Trophoblast cell (in vitro differentiated cells and primary cell): ENCODE measurements at regions not wholly inside any gene's neighbourhood (a gene's known extent, or its start where the extent isn't known, plus 50 kb on each side); places are given as distances from the start of the nearest gene placed in this dataset.

Experiments
- DNase-seq, 2 donors: peaks; one replicate each; pipeline ENCODE4 v3.0.0-alpha.2; 2016
- H2AFZ ChIP-seq: 2 replicates; pipeline ENCODE4 v1.6.1; 2013; ENCODE audit warnings: low read length, moderate library complexity, mild to moderate bottlenecking; ENCODE audit not compliant: insufficient read depth, poor library complexity
- H2AK5ac ChIP-seq: 2 replicates; pipeline ENCODE4 v1.6.1; 2013; ENCODE audit warnings: mild to moderate bottlenecking, low read length
- H2BK120ac ChIP-seq: 2 replicates; pipeline ENCODE4 v1.6.1; 2013; ENCODE audit warnings: low read length, mild to moderate bottlenecking, moderate library complexity; ENCODE audit not compliant: insufficient read depth, poor library complexity
- H2BK12ac ChIP-seq: 2 replicates; pipeline ENCODE4 v1.6.1; 2013; ENCODE audit warnings: mild to moderate bottlenecking, low read length, moderate library complexity
- H2BK5ac ChIP-seq: 2 replicates; pipeline ENCODE4 v1.6.1; 2013; ENCODE audit warnings: low read length, low read depth, moderate library complexity, mild to moderate bottlenecking; ENCODE audit not compliant: poor library complexity
- H3K14ac ChIP-seq: 2 replicates; pipeline ENCODE4 v1.6.1; 2013; ENCODE audit warnings: mild to moderate bottlenecking, low read length
- H3K18ac ChIP-seq: 2 replicates; pipeline ENCODE4 v1.6.1; 2013; ENCODE audit warnings: mild to moderate bottlenecking, low read length
- H3K23ac ChIP-seq: 2 replicates; pipeline ENCODE4 v1.6.1; 2013; ENCODE audit warnings: low read length
- H3K27ac ChIP-seq: 2 replicates; pipeline ENCODE4 v1.5.1; 2013; ENCODE audit warnings: low read depth, mild to moderate bottlenecking, inconsistent platforms, low read length, moderate library complexity
- H3K27me3 ChIP-seq: 2 replicates; pipeline ENCODE4 v1.6.1; 2013; ENCODE audit warnings: inconsistent platforms, mild to moderate bottlenecking, low read length, moderate library complexity; ENCODE audit not compliant: insufficient read depth
- H3K36me3 ChIP-seq, 2 experiments: 1 replicate in 1 of 2; 2 replicates in 1 of 2; pipeline ENCODE4 v1.6.1; 2013; ENCODE audit warnings: low read length in 2 of 2, mild to moderate bottlenecking in 2 of 2, moderate library complexity in 1 of 2; ENCODE audit not compliant: insufficient read depth in 2 of 2, control insufficient read depth in 1 of 2
- H3K4ac ChIP-seq: 2 replicates; pipeline ENCODE4 v1.6.1; 2013; ENCODE audit warnings: low read depth, mild to moderate bottlenecking, low read length, moderate library complexity
- H3K4me1 ChIP-seq, 2 experiments: 1 replicate in 1 of 2; 2 replicates in 1 of 2; pipeline ENCODE4 v1.6.1; 2013; ENCODE audit warnings: low read length in 2 of 2, mild to moderate bottlenecking in 2 of 2, moderate library complexity in 1 of 2; ENCODE audit not compliant: insufficient read depth in 2 of 2, control insufficient read depth in 1 of 2
- H3K4me2 ChIP-seq: 2 replicates; pipeline ENCODE4 v1.6.1; 2013; ENCODE audit warnings: inconsistent platforms, mild to moderate bottlenecking, low read length, moderate library complexity
- H3K4me3 ChIP-seq: 2 replicates; pipeline ENCODE4 v1.5.1; 2013; ENCODE audit warnings: mild to moderate bottlenecking, low read depth, low read length, inconsistent platforms
- H3K79me1 ChIP-seq: one replicate; pipeline ENCODE4 v1.6.1; 2013; ENCODE audit warnings: low read length
- H3K79me2 ChIP-seq: 2 replicates; pipeline ENCODE4 v1.6.1; 2013; ENCODE audit warnings: low read length, mild to moderate bottlenecking; ENCODE audit not compliant: control insufficient read depth, insufficient read depth, poor library complexity
- H3K9ac ChIP-seq: 2 replicates; pipeline ENCODE4 v1.6.1; 2013; ENCODE audit warnings: mild to moderate bottlenecking, low read length
- H3K9me3 ChIP-seq: 2 replicates; pipeline ENCODE4 v1.6.1; 2013; ENCODE audit warnings: low read depth, mild to moderate bottlenecking, control low read depth, inconsistent platforms, low read length; ENCODE audit not compliant: insufficient read depth
- H4K12ac ChIP-seq: 2 replicates; pipeline ENCODE4 v1.6.1; 2013; ENCODE audit warnings: low read depth, mild to moderate bottlenecking, low read length, moderate library complexity
- H4K8ac ChIP-seq: 2 replicates; pipeline ENCODE4 v1.6.1; 2013; ENCODE audit warnings: low read depth, mild to moderate bottlenecking, low read length, moderate library complexity
- H4K91ac ChIP-seq: one replicate; pipeline ENCODE4 v1.6.1; 2013; ENCODE audit warnings: low read depth, mild to moderate bottlenecking, low read length, moderate library complexity
- WGBS: extraction: QIAGEN DNeasy Blood & Tissue Kit; methylation state at CpG from one replicate; pipeline ENCODE4 v1.1.7; 2013; ENCODE audit warnings: missing lambda C conversion rate; ENCODE audit not compliant: insufficient read length, insufficient coverage; ENCODE audit errors: extremely low coverage; 5-methylcytosine and 5-hydroxymethylcytosine counted together

DNA sequence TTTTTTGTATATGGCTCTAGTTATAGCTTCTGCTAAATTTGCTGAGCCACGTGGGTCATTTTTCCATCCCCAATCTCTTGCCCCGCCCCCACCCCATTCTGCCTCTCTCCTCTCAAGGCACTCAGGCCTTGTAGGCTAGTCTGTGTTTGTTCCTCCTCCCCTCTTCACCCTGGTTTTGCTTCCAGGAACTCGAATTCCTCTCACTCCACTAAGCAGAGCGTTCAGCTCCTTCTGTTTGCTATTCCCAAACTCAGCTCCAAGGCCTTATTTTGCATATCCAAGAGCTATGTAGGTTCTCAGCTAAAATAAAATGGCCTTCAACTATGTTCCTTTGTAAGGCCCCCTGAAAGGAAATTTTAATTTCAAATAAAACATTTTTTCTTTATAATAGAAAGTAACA lies 1293.7 kb downstream of the EPHA7 start:
- H3K27me3 ChIP-seq: no peaks in the 10 kb centered on the region
- H3K4me1 ChIP-seq: no peaks in the 10 kb centered on the region
- H3K18ac ChIP-seq: no peak overlapping the region
- no peak for DNase-seq
- H3K14ac ChIP-seq: no peak overlapping the region
- H3K4me3 ChIP-seq: no peak overlapping the region
- H2BK120ac ChIP-seq: no peak overlapping the region
- H4K91ac ChIP-seq: no peak overlapping the region
- H3K27ac ChIP-seq: no peak overlapping the region
- no peak overlapping the region for H2BK5ac ChIP-seq
- H3K9ac ChIP-seq: no peak overlapping the region
- no peak overlapping the region for H3K4me2 ChIP-seq
- H3K4ac ChIP-seq: no peak overlapping the region
- H2BK12ac ChIP-seq: no peak overlapping the region
- no peak overlapping the region for H3K23ac ChIP-seq
- H4K8ac ChIP-seq: no peak overlapping the region
- no peaks in the 10 kb centered on the region for H3K36me3 ChIP-seq
- no CpG with 5 or more reads among the region's 4 CpGs for WGBS
- no peak overlapping the region for H2AK5ac ChIP-seq
- H3K79me2 ChIP-seq: no peaks in the 10 kb centered on the region
- H3K9me3 ChIP-seq: no peaks in the 10 kb centered on the region
- H2AFZ ChIP-seq: no peak overlapping the region
- H3K79me1 ChIP-seq: no peaks in the 10 kb centered on the region
- H4K12ac ChIP-seq: no peak overlapping the region

DNA sequence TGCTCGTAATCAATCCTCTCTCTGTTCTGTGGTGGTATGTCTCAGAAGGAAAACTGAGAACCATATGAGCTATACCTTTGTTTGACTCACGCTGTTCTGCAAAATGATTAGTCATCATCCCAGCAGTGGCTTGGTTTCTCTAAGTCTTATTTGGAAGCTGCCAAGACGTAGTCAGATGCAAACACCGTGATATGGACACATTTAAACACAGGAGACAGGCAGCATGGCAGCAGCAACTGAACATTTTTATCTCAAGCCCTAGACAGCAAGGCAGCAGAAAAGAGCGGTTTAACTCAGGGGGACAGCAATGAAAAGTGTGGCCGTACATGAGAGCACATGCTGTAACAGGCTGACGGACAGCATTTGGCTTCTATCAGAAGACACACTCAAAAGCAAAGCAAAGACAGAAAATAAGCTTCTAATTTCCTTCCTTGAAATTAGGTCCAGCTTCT lies 1295.1 kb downstream of the EPHA7 start:
- Histone ChIP-seq H3K4ac (no peak overlapping the region), H3K27me3 (no peaks in the 10 kb centered on the region), H3K18ac (no peak overlapping the region), H3K79me2 (no peaks in the 10 kb centered on the region), H3K23ac (no peak overlapping the region), H2BK120ac (no peak overlapping the region), H3K36me3 (no peaks in the 10 kb centered on the region), H4K91ac (no peak overlapping the region), H2BK5ac (no peak overlapping the region), H3K9ac (no peak overlapping the region), H2BK12ac (no peak overlapping the region), H3K4me3 (no peak overlapping the region), H3K4me2 (no peak overlapping the region), H3K4me1 (no peaks in the 10 kb centered on the region), H2AFZ (no peak overlapping the region), H4K12ac (no peak overlapping the region), H2AK5ac (no peak overlapping the region), H3K79me1 (no peaks in the 10 kb centered on the region), H4K8ac (no peak overlapping the region), H3K9me3 (no peaks in the 10 kb centered on the region), H3K27ac (no peak overlapping the region), H3K14ac (no peak overlapping the region)
- DNase-seq: no peak
- WGBS: no CpG with 5 or more reads among the region's 7 CpGs

- WGBS: no CpG with 5 or more reads among the region's 3 CpGs
- no peaks in the 10 kb centered on the region for H3K27me3 ChIP-seq
Observed at GRCh38 chr6:92122746-92123145, 1296.6 kb downstream of the EPHA7 start.

DNA sequence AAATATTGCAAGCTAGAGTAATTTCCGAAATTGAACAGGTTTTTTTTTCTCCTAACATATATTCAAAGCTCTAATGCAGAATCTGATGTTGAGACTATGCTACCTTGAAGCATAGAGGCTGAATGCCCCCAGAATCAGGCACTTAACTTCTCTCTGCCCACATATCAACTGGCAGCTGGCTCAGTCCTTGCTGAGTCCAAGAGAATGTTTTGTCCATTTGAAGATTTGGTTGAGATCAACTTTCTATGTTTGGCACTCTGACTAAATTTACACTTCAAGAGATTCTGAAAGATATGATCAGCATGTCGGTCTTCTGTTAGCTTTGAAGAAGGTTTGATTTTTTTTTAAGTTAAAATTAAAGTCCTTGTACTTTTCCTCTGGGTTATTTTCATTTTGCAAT lies 1298.1 kb downstream of the EPHA7 start:
- no CpG with 5 or more reads among the region's 2 CpGs for WGBS

More at GRCh38 chr6:92122746-92123145, 1296.6 kb downstream of the EPHA7 start:
- Histone ChIP-seq H3K27ac (no peak overlapping the region), H3K23ac (no peak overlapping the region), H2AFZ (no peak overlapping the region), H4K91ac (no peak overlapping the region), H3K79me2 (no peaks in the 10 kb centered on the region), H2BK5ac (no peak overlapping the region), H3K79me1 (no peaks in the 10 kb centered on the region), H4K12ac (no peak overlapping the region), H4K8ac (no peak overlapping the region), H3K9ac (no peak overlapping the region), H3K18ac (no peak overlapping the region), H3K4me3 (no peak overlapping the region), H2BK120ac (no peak overlapping the region), H2AK5ac (no peak overlapping the region), H3K14ac (no peak overlapping the region), H3K9me3 (no peaks in the 10 kb centered on the region), H3K4me2 (no peak overlapping the region), H3K36me3 (no peaks in the 10 kb centered on the region), H2BK12ac (no peak overlapping the region), H3K4me1 (no peaks in the 10 kb centered on the region), H3K4ac (no peak overlapping the region)
- peak in 1 of 2 donors; percentile 3 for DNase-seq

More for the DNA sequence above, 1298.1 kb downstream of the EPHA7 start:
- no peaks in the 10 kb centered on the region for H3K79me2 ChIP-seq
- no peak overlapping the region for H2AFZ ChIP-seq
- no peaks in the 10 kb centered on the region for H3K27me3 ChIP-seq
- no peak overlapping the region for H3K18ac ChIP-seq
- H3K27ac ChIP-seq: no peak overlapping the region
- H4K8ac ChIP-seq: no peak overlapping the region
- DNase-seq: no peak
- no peak overlapping the region for H3K9ac ChIP-seq
- H2BK12ac ChIP-seq: no peak overlapping the region
- no peak overlapping the region for H3K23ac ChIP-seq
- no peak overlapping the region for H3K4ac ChIP-seq
- no peak overlapping the region for H3K4me3 ChIP-seq
- no peaks in the 10 kb centered on the region for H3K36me3 ChIP-seq
- H4K12ac ChIP-seq: no peak overlapping the region
- H2BK120ac ChIP-seq: no peak overlapping the region
- no peak overlapping the region for H4K91ac ChIP-seq
- H3K79me1 ChIP-seq: no peaks in the 10 kb centered on the region
- no peak overlapping the region for H2AK5ac ChIP-seq
- H2BK5ac ChIP-seq: no peak overlapping the region
- H3K9me3 ChIP-seq: no peaks in the 10 kb centered on the region
- H3K14ac ChIP-seq: no peak overlapping the region
- H3K4me1 ChIP-seq: no peaks in the 10 kb centered on the region
- no peak overlapping the region for H3K4me2 ChIP-seq
